ENCODE measurements at regions not wholly inside any gene's neighbourhood (a gene's known extent, or its start where the extent isn't known, plus 50 kb on each side); places are given as distances from the start of the nearest gene placed in this dataset.

DNA sequence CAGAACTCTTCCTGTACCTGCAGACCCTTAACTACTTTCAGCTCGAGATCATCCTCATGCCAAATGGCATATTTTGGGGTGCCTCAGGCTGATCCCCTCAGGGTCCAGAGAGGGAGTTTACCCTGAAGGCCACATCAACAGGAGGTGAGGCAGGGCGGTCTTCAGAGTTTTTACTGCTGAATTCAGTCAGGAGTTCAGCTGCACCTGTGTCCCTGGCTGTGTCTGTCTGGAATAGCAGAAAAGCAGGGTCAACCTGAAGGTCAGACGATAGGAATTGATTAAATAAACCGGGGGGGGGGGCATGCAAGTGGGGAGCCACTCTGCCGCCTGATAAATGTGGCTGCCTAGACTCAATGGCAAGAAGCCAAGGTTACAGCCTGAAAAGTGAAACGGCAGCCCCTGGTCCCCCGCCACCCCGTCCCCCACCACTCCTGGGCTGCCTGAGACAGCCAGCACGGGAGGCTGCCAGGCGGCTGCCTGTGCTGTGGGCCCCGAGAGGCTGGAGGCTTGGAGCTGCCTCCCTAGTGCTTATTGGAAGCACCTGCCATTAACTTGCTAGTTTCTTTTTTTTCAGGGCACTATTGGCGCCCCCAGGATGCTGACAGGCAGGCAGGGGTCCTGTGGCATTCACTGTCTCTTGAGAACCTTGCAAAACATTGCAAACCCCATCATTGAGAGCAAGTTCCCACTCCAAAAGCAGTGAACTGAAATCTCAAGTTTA, 182.7 kb upstream of the PPP1R26 start:
- 47 to 55% methylated on average over 10 to 12 of the region's 12 CpGs for WGBS, 2 donors
- Histone ChIP-seq H3K36me3 (ENCODE audit: low read depth, missing control alignments) (no peaks in the 10 kb centered on the region), H3K9me3 (no peaks in the 10 kb centered on the region), H3K27me3 (no peaks in the 10 kb centered on the region), H3K4me3 (no peak overlapping the region), H3K4me1 (no peaks in the 10 kb centered on the region), H3K27ac (no peak overlapping the region)
- intact Hi-C loops (cut with DNase I; ENCODE audit: low total_unique reads), result no loop called here
- no peak for TF ChIP-seq POLR2A (IDR thresholded peaks at IDR 0.05)
- TF ChIP-seq, protein P1, sequence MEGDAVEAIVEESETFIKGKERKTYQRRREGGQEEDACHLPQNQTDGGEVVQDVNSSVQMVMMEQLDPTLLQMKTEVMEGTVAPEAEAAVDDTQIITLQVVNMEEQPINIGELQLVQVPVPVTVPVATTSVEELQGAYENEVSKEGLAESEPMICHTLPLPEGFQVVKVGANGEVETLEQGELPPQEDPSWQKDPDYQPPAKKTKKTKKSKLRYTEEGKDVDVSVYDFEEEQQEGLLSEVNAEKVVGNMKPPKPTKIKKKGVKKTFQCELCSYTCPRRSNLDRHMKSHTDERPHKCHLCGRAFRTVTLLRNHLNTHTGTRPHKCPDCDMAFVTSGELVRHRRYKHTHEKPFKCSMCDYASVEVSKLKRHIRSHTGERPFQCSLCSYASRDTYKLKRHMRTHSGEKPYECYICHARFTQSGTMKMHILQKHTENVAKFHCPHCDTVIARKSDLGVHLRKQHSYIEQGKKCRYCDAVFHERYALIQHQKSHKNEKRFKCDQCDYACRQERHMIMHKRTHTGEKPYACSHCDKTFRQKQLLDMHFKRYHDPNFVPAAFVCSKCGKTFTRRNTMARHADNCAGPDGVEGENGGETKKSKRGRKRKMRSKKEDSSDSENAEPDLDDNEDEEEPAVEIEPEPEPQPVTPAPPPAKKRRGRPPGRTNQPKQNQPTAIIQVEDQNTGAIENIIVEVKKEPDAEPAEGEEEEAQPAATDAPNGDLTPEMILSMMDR (IDR thresholded peaks at IDR 0.05), result no peak
- no peak for DNase-seq

DNA sequence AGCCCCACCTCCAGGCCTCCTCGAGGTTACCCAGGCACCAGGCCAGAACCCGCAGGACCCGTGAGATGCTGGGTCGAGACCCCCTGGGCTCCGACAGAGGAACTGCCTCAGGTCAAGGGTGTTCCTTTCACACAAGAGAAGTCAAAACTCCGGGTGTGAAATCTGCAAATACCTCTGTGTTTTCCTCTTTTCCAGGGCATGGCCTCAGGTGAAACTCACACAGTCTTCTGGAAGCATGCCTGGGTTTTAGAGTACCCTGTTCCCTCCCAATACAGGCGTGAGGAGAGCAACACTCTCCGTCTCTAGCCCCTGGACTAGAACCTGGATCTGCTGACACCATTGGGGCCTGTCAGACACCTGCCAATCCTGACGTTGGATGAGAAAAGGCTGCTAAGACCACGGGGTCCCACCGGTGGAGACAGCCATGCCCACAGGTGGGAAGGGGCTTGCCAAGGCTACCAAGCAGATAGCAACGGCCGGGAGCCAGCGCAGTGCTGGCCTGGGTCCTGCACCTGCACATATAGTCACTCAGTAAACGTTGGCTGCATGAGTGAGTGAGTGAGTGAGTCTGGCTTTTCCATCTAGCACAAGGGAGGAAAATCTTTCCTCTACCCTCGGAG, 182.0 kb upstream of the PPP1R26 start:
- intact Hi-C loops (cut with DNase I; ENCODE audit: low total_unique reads), result no loop called here

DNA sequence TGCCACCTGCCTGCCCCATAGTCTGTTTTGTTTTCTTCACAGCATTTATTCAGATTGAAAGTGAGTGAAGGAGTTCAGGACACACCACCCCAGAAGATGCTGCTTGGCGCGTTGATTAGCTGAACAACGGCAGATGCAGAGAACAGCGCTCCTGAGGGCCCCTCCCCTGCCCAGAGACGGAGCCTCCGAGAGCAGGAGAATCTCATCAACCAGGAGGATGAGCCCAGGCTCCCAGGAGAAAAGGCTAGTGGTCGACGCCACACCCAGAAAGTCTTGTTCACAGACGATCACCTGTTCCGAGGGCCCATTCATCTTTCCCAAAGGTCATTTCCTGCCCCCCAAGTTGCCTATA, 180.4 kb upstream of the PPP1R26 start:
- intact Hi-C loops (cut with DNase I; ENCODE audit: low total_unique reads), result no loop called here
- Histone ChIP-seq H3K4me1 (no peaks in the 10 kb centered on the region), H3K27ac (no peak overlapping the region), H3K36me3 (ENCODE audit: low read depth, missing control alignments) (no peaks in the 10 kb centered on the region), H3K9me3 (no peaks in the 10 kb centered on the region), H3K4me3 (no peak overlapping the region), H3K27me3 (no peaks in the 10 kb centered on the region)
- WGBS, 2 donors, result 65 to 71% methylated on average over 10 of the region's 10 CpGs
- no peak for TF ChIP-seq POLR2A (IDR thresholded peaks at IDR 0.05)
- TF ChIP-seq, protein P1 (IDR thresholded peaks at IDR 0.05), result no peak
- no peak for DNase-seq

More for the DNA sequence above, 182.0 kb upstream of the PPP1R26 start:
- 53 to 63% methylated on average over 13 to 16 of the region's 16 CpGs for WGBS, 2 donors
- TF ChIP-seq, protein P1 (IDR thresholded peaks at IDR 0.05), result no peak
- no peak for TF ChIP-seq POLR2A (IDR thresholded peaks at IDR 0.05)
- Histone ChIP-seq H3K36me3 (ENCODE audit: low read depth, missing control alignments) (no peaks in the 10 kb centered on the region), H3K4me3 (no peak overlapping the region), H3K9me3 (no peaks in the 10 kb centered on the region), H3K4me1 (no peaks in the 10 kb centered on the region), H3K27ac (no peak overlapping the region), H3K27me3 (no peaks in the 10 kb centered on the region)
- DNase-seq, result no peak

DNA sequence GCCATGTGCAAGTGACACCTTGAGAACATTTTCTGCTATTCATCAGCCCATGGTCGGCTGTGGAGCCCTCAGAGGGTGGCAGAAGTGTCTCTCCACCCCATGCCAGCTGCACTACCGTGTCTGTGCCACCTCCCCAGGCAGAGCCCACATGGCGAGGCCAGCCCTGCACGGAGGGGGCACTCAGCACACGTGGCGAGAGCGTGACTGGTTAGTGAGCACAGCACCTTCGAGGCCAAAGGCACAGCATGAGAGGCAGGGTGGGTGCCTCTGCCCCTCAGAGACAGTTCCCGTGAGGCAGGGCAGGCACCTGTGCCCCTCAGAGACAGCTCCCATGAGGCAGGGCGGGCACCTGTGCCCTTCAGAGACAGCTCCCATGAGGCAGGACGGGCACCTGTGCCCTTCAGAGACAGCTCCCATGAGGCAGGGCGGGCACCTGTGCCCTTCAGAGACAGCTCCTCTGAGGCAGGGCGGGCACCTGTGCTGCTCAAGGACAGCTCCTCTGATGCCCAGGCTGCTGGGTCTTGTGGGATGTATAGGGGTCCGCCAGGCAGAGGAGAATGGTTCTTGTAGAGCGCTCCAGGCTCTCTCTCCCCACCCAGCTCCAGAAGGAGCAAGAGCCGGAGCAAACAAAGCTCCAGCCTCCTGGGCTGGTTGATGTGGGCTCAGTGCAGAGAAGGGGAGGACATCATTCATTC, 179.8 kb upstream of the PPP1R26 start:
- intact Hi-C loops (cut with DNase I; ENCODE audit: low total_unique reads), result no loop called here
- 80 to 92% methylated on average over 8 to 16 of the region's 16 CpGs for WGBS, 2 donors
- no peaks in the 10 kb centered on the region for H3K36me3 ChIP-seq (ENCODE audit: low read depth, missing control alignments)
- H3K27ac ChIP-seq, result no peak overlapping the region
- H3K9me3 ChIP-seq, result no peaks in the 10 kb centered on the region
- H3K4me1 ChIP-seq, result no peaks in the 10 kb centered on the region
- no peak overlapping the region for H3K4me3 ChIP-seq
- H3K27me3 ChIP-seq, result no peaks in the 10 kb centered on the region
- TF ChIP-seq POLR2A (IDR thresholded peaks at IDR 0.05), result no peak
- TF ChIP-seq, protein P1 (IDR thresholded peaks at IDR 0.05), result no peak
- DNase-seq, result no peak
